K562 (cell line): ENCODE measurements at regions not wholly inside any gene's neighbourhood (a gene's known extent, or its start where the extent isn't known, plus 50 kb on each side); places are given as distances from the start of the nearest gene placed in this dataset.

Source experiments
- ATAC-seq: fragments of 200-7000 bp; cut with Tn5 transposase; 3 replicates; pipeline ENCODE4 v1.9.1; 2020; ENCODE audit warnings: moderate library complexity
- BruUV-seq: library from RNA; stranded (reverse); fragments of 400-500 nt; replicated peaks from 2 replicates; lab custom pipeline; 2021; lab: Mats Ljungman, UMichigan
- CTCF ChIA-PET: fragments of 300-600 bp; formaldehyde crosslinking; extraction: SDS; loops from one replicate; lab custom pipeline; 2021; ENCODE audit warnings: low intra/inter-chr PET ratio; lab: Yijun Ruan, JAX
- POLR2A ChIA-PET: fragments of 300-600, 350-650 bp; sonication (Branson Sonifier 250); formaldehyde crosslinking; extraction: SDS; loops from one replicate; lab custom pipeline; 2021; ENCODE audit warnings: antibody characterized with exemption, inconsistent platforms; lab: Yijun Ruan, JAX
- DNase-seq, 4 experiments: peaks; one replicate each; pipeline versions ENCODE4 v3.0.0 to v3.0.0-alpha.2; 2011 to 2018; ENCODE audit warnings: low spot score in 3 of 4, mixed read lengths in 3 of 4; ENCODE audit errors: extremely low read depth in 1 of 4
- FAIRE-seq: peaks from 2 replicates; lab custom pipeline; 2011; peaks lifted over from hg19 to GRCh38; lab: Jason Lieb, UNC
- H2AFZ ChIP-seq: 2 replicates; pipeline ENCODE4 v1.6.0; 2011; ENCODE audit warnings: low read depth, low read length, control low read depth, inconsistent platforms
- H3K27ac ChIP-seq: fragments of 200-600 bp; 3 replicates; pipeline ENCODE4 v1.8.0; 2011; ENCODE audit warnings: low read depth, mild to moderate bottlenecking, control low read depth, inconsistent platforms, low read length, moderate library complexity, mixed read lengths; ENCODE audit errors: extremely low read depth
- H3K27me3 ChIP-seq, 2 experiments: fragments of 300-600 bp in 1 of 2; 2 replicates in 1 of 2; 3 replicates in 1 of 2; pipeline versions ENCODE4 v1.6.0 to v1.8.0; 2011; ENCODE audit warnings: inconsistent platforms in 2 of 2, low read length in 2 of 2, mild to moderate bottlenecking in 1 of 2, mixed read lengths in 1 of 2, moderate library complexity in 1 of 2; ENCODE audit not compliant: control insufficient read depth in 2 of 2, insufficient read depth in 2 of 2
- H3K36me3 ChIP-seq: fragments of 300-600 bp; 3 replicates; pipeline ENCODE4 v1.8.0; 2011; ENCODE audit warnings: mild to moderate bottlenecking, low read length, inconsistent platforms; ENCODE audit not compliant: control insufficient read depth, insufficient read depth
- H3K4me1 ChIP-seq, 2 experiments: fragments of 200-600 bp in 1 of 2; replicated peaks in 1 of 2; 2 replicates in 1 of 2; 3 replicates in 1 of 2; pipeline versions ENCODE4 v1.5.1 to v1.8.0; 2011; ENCODE audit warnings: inconsistent platforms in 2 of 2, low read length in 2 of 2, mild to moderate bottlenecking in 1 of 2, mixed read lengths in 1 of 2, moderate library complexity in 1 of 2; ENCODE audit not compliant: control insufficient read depth in 2 of 2, insufficient read depth in 2 of 2
- H3K4me2 ChIP-seq: 2 replicates; pipeline ENCODE4 v1.6.1; 2011; ENCODE audit warnings: low read length, control low read depth, inconsistent platforms, mixed read lengths; ENCODE audit not compliant: insufficient read depth
- H3K4me3 ChIP-seq: fragments of 200-600 bp; sonication (generic), shearing (Covaris generic); 2 replicates; pipeline ENCODE4 v1.5.1; 2016; ENCODE audit warnings: control low read depth, inconsistent platforms
- H3K79me2 ChIP-seq: fragments of 200-600 bp; 3 replicates; pipeline ENCODE4 v1.8.0; 2011; ENCODE audit warnings: low read length, inconsistent platforms; ENCODE audit not compliant: control insufficient read depth, insufficient read depth
- H3K9ac ChIP-seq, 2 experiments: 2 replicates each; pipeline versions ENCODE4 v1.6.0 to v1.6.1; 2011; ENCODE audit warnings: low read depth in 2 of 2, low read length in 2 of 2, control low read depth in 1 of 2, inconsistent platforms in 1 of 2, mild to moderate bottlenecking in 1 of 2, mixed read lengths in 1 of 2; ENCODE audit not compliant: insufficient read depth in 1 of 2
- H3K9me1 ChIP-seq: one replicate; pipeline ENCODE4 v1.6.0; 2011; ENCODE audit warnings: inconsistent platforms, mild to moderate bottlenecking, low read length, moderate library complexity; ENCODE audit not compliant: control insufficient read depth, insufficient read depth
- H3K9me3 ChIP-seq: replicated peaks from 2 replicates; pipeline ENCODE4 v1.5.1; 2011; ENCODE audit warnings: low read depth, low read length, inconsistent platforms; ENCODE audit not compliant: control insufficient read depth, insufficient read depth
- H4K20me1 ChIP-seq: replicated peaks from 2 replicates; pipeline ENCODE4 v1.6.1; 2011; ENCODE audit warnings: low read length, inconsistent platforms, mixed read lengths; ENCODE audit not compliant: control insufficient read depth, insufficient read depth
- BRD4 ChIP-seq: fragments of 200-600 bp; sonication (generic); IDR thresholded peaks from 2 replicates; pipeline ENCODE4 v1.6.1; 2017; ENCODE audit warnings: inconsistent platforms
- CHCHD3 ChIP-seq: fragments of 250-450 bp; sonication (Bioruptor Pico); IDR thresholded peaks from 2 replicates; pipeline ENCODE4 v2.1.2; 2022; ENCODE audit warnings: mild to moderate bottlenecking
- EWSR1 ChIP-seq: fragments of 450-650 bp; IDR thresholded peaks from 2 replicates; pipeline ENCODE4 v1.6.1; 2018; ENCODE audit warnings: borderline replicate concordance, mild to moderate bottlenecking, low read depth, moderate library complexity; ENCODE audit not compliant: partially characterized antibody
- FIP1L1 ChIP-seq: fragments of 200-400 bp; formaldehyde crosslinking; IDR thresholded peaks from 2 replicates; pipeline ENCODE4 v1.6.1; 2018; ENCODE audit warnings: mild to moderate bottlenecking, low read depth, low read length; ENCODE audit not compliant: poor library complexity, severe bottlenecking
- HDAC3 ChIP-seq: fragments of 450-650 bp; IDR thresholded peaks from 2 replicates; pipeline ENCODE4 v1.6.1; 2018; ENCODE audit warnings: borderline replicate concordance, mild to moderate bottlenecking, moderate library complexity; ENCODE audit not compliant: partially characterized antibody
- IRF2 ChIP-seq: sonication (generic); formaldehyde crosslinking; IDR thresholded peaks from 2 replicates; pipeline ENCODE4 v1.8.1; 2022; ENCODE audit warnings: mild to moderate bottlenecking, missing genetic modification reagents
- KLF16 ChIP-seq: IDR thresholded peaks from 2 replicates; pipeline ENCODE4 v1.6.1; 2016; ENCODE audit warnings: antibody characterized with exemption
- LEF1 ChIP-seq: fragments of 450-650 bp; IDR thresholded peaks from 2 replicates; pipeline ENCODE4 v1.6.1; 2016; ENCODE audit warnings: mild to moderate bottlenecking
- RBBP5 ChIP-seq: fragments of 200-600 bp; sonication (generic); IDR thresholded peaks from 2 replicates; pipeline ENCODE4 v1.6.1; 2012; ENCODE audit warnings: borderline replicate concordance, mild to moderate bottlenecking, low read length, control low read depth, inconsistent platforms; ENCODE audit not compliant: insufficient read depth, poor library complexity, severe bottlenecking
- SIX5 ChIP-seq, 2 experiments: IDR thresholded peaks; 2 replicates each; pipeline ENCODE4 v1.6.1; 2011; ENCODE audit warnings: low read length in 2 of 2, borderline replicate concordance in 1 of 2, low read depth in 1 of 2, mild to moderate bottlenecking in 1 of 2, moderate library complexity in 1 of 2; ENCODE audit not compliant: insufficient read depth in 1 of 2
- SNIP1 ChIP-seq: fragments of 450-650 bp; IDR thresholded peaks from 2 replicates; pipeline ENCODE4 v1.7.1; 2017; ENCODE audit warnings: low read depth, mild to moderate bottlenecking
- SUPT5H ChIP-seq: fragments of 450-650 bp; IDR thresholded peaks from 2 replicates; pipeline ENCODE4 v1.6.1; 2016
- TAF7 ChIP-seq: fragments of 450-650 bp; IDR thresholded peaks from 2 replicates; pipeline ENCODE4 v1.6.1; 2016; ENCODE audit warnings: missing genetic modification characterization, missing compliant biosample characterization
- ZFX ChIP-seq: sonication (generic); formaldehyde crosslinking; IDR thresholded peaks from 2 replicates; pipeline ENCODE4 v1.8.0; 2022; ENCODE audit warnings: mild to moderate bottlenecking, missing genetic modification reagents, moderate library complexity
- ZNF143 ChIP-seq: sonication (generic); formaldehyde crosslinking; IDR thresholded peaks from 2 replicates; pipeline ENCODE4 v1.9.0; 2022; ENCODE audit warnings: mild to moderate bottlenecking, missing genetic modification reagents
- ZNF695 ChIP-seq: fragments of 450-650 bp; formaldehyde crosslinking; IDR thresholded peaks from 2 replicates; pipeline ENCODE4 v1.4.0; 2020; ENCODE audit warnings: mild to moderate bottlenecking, moderate library complexity
- ZZZ3 ChIP-seq: fragments of 450-650 bp; IDR thresholded peaks from 2 replicates; pipeline ENCODE4 v1.6.1; 2016; ENCODE audit warnings: antibody characterized with exemption, mild to moderate bottlenecking, moderate library complexity
- WGBS: fragments of 100-300 bp; shearing (Covaris generic); methylation state at CpG from one replicate; pipeline ENCODE4 v1.1.6; 2016; ENCODE audit warnings: low coverage, mixed read lengths; ENCODE audit not compliant: insufficient coverage; ENCODE audit errors: missing lambda C conversion rate; 5-methylcytosine and 5-hydroxymethylcytosine counted together
- in situ Hi-C: fragments of 300-500 bp; cut with MboI; formaldehyde crosslinking; loops from 4 replicates; pipeline ENCODE4 v1.15.0; 2018; ENCODE audit warnings: inconsistent platforms, mixed read lengths
- intact Hi-C: fragments of 100-400 bp; cut with micrococcal nuclease; formaldehyde crosslinking; loops from 2 replicates; pipeline ENCODE4 v1.14.2; 2022
- TF ChIP-seq, protein P1 (sequence below): fragments of 250-450 bp; sonication (Bioruptor Pico); IDR thresholded peaks from 2 replicates; pipeline ENCODE4 v1.8.0; 2022; ENCODE audit warnings: moderate library complexity, mild to moderate bottlenecking, inconsistent platforms
- TF ChIP-seq, protein P2 (sequence below): fragments of 250-450 bp; sonication (Bioruptor Pico); IDR thresholded peaks from 2 replicates; pipeline ENCODE4 v1.4.0; 2020; ENCODE audit warnings: mild to moderate bottlenecking
- TF ChIP-seq, protein P3 (sequence below): fragments of 450-650 bp; conservative IDR thresholded peaks from 2 replicates; pipeline ENCODE4 v1.6.1; 2016; ENCODE audit warnings: missing genetic modification characterization, low read depth, mild to moderate bottlenecking, missing compliant biosample characterization, moderate library complexity

DNA sequence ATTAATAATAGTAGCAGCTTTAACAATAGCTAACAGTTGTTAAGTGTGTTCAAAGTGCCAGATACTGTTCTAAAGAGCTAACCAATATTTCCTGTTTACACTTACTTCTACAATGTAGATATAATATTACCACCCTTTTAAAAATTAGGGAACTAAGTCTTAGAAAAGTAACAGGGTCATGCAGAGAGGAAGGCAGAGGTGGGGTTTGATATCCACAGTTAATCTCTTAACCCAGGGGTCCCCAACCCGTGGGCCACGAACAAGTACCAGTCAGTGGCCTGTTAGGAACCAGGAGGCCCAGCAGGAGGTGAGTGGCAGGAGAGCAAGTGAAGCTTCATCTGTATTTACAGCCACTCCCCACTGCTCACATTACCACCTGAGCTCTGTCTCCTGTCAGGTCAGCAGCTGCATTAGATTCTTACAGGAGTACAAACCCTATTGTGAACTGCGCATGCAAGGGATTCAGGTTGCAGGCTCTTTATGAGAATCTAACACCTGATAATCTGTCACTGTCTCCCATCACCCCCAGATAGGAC, 89.1 kb downstream of the ACTL7B start:
- no peaks in the 10 kb centered on the region for H3K79me2 ChIP-seq
- no peak overlapping the region for H3K9ac ChIP-seq
- H3K27ac ChIP-seq: no peak overlapping the region
- FAIRE-seq (no peak), ATAC-seq (no peak), DNase-seq (no peak)
- ChIA-PET CTCF (no interaction called here), POLR2A (interaction anchor here (0.6 kb wide), 1 partner anchor 416 kb away, joined by 3 read pairs; no protein-coding TSS in a partner anchor)
- in situ Hi-C loops (loop anchor here (10.0 kb wide), 1 partner anchor 1342 kb away; no protein-coding TSS in a partner anchor), intact Hi-C loops (no loop called here)
- WGBS: 0% methylated on average over 3 of the region's 3 CpGs
- no peaks in the 10 kb centered on the region; the same call in 1 of the 2 replicates for H3K9me3 ChIP-seq
- no peak overlapping the region for H2AFZ ChIP-seq
- H3K4me2 ChIP-seq: no peak overlapping the region
- no peak overlapping the region for H3K4me3 ChIP-seq
- peaks cover 2 to 7% of the 10 kb centered on the region in 2 experiments; a peak in 3 of 5 replicates for H3K27me3 ChIP-seq
- BruUV-seq: no TSS peak
- no peaks in the 10 kb centered on the region for H4K20me1 ChIP-seq
- H3K36me3 ChIP-seq: no peaks in the 10 kb centered on the region
- TF ChIP-seq ZNF695 (CRISPR knock-in tag) (no peak), LEF1 (no peak), FIP1L1 (no peak), ZFX (CRISPR knock-in tag) (no peak), EWSR1 (no peak), SIX5 (IDR thresholded peaks at IDR 0.05; ENCODE audit: borderline replicate concordance in 1 of 2, insufficient read depth in 1 of 2, low read depth in 1 of 2, low read length in 2 of 2) (no peak), ZNF143 (CRISPR knock-in tag) (no peak), TAF7 (tag) (no peak), SUPT5H (no peak), SNIP1 (no peak), CHCHD3 (CRISPR knock-in tag) (no peak), IRF2 (no peak), HDAC3 (no peak), RBBP5 (no peak), BRD4 (no peak), KLF16 (no peak), ZZZ3 (no peak)
- TF ChIP-seq, protein P1, sequence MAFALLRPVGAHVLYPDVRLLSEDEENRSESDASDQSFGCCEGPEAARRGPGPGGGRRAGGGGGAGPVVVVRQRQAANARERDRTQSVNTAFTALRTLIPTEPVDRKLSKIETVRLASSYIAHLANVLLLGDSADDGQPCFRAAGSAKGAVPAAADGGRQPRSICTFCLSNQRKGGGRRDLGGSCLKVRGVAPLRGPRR (CRISPR knock-in tag): no peak
- TF ChIP-seq, protein P2, sequence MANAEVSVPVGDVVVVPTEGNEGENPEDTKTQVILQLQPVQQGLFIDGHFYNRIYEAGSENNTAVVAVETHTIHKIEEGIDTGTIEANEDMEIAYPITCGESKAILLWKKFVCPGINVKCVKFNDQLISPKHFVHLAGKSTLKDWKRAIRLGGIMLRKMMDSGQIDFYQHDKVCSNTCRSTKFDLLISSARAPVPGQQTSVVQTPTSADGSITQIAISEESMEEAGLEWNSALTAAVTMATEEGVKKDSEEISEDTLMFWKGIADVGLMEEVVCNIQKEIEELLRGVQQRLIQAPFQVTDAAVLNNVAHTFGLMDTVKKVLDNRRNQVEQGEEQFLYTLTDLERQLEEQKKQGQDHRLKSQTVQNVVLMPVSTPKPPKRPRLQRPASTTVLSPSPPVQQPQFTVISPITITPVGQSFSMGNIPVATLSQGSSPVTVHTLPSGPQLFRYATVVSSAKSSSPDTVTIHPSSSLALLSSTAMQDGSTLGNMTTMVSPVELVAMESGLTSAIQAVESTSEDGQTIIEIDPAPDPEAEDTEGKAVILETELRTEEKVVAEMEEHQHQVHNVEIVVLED (CRISPR knock-in tag): no peak
- TF ChIP-seq, protein P3, sequence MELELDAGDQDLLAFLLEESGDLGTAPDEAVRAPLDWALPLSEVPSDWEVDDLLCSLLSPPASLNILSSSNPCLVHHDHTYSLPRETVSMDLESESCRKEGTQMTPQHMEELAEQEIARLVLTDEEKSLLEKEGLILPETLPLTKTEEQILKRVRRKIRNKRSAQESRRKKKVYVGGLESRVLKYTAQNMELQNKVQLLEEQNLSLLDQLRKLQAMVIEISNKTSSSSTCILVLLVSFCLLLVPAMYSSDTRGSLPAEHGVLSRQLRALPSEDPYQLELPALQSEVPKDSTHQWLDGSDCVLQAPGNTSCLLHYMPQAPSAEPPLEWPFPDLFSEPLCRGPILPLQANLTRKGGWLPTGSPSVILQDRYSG (tag): no peak
- no peaks in the 10 kb centered on the region for H3K9me1 ChIP-seq
- no peaks in the 10 kb centered on the region for H3K4me1 ChIP-seq
